Caco-2 (cell line): ENCODE measurements at regions not wholly inside any gene's neighbourhood (a gene's known extent, or its start where the extent isn't known, plus 50 kb on each side); places are given as distances from the start of the nearest gene placed in this dataset.

Source experiments
- BruUV-seq: library from RNA; stranded (reverse); fragments of 400-500 nt; replicated peaks from 2 replicates; lab custom pipeline; 2021; lab: Mats Ljungman, UMichigan
- CTCF ChIA-PET: fragments of 300-600 bp; sonication (Branson Sonifier 250); formaldehyde crosslinking; loops from one replicate; lab custom pipeline; 2022; ENCODE audit warnings: antibody characterized with exemption; lab: Charles Lee
- POLR2A ChIA-PET: fragments of 300-600 bp; sonication (Branson Sonifier 250); formaldehyde crosslinking; loops from one replicate; lab custom pipeline; 2022; ENCODE audit warnings: antibody characterized with exemption; lab: Charles Lee
- DNase-seq, 2 experiments: peaks; one replicate each; pipeline versions ENCODE4 v3.0.0 to v3.0.0-alpha.2; 2020 to 2022
- H3K27me3 ChIP-seq: replicated peaks from 2 replicates; pipeline ENCODE4 v1.6.0; 2011; ENCODE audit warnings: low read length; ENCODE audit not compliant: control insufficient read depth, insufficient read depth
- H3K36me3 ChIP-seq: 2 replicates; pipeline ENCODE4 v1.5.1; 2011; ENCODE audit warnings: low read length; ENCODE audit not compliant: control insufficient read depth, insufficient read depth
- H3K4me1 ChIP-seq: fragments of 250-450 bp; sonication (Bioruptor Pico); 2 replicates; pipeline ENCODE4 v1.5.1; 2020; ENCODE audit warnings: mild to moderate bottlenecking
- H3K4me3 ChIP-seq: 2 replicates; pipeline ENCODE4 v1.5.1; 2011; ENCODE audit warnings: low read depth, mild to moderate bottlenecking, control low read depth, low read length
- H3K9me3 ChIP-seq: fragments of 250-450 bp; sonication (Bioruptor Pico); 2 replicates; pipeline ENCODE4 v1.5.1; 2020; ENCODE audit warnings: mild to moderate bottlenecking, moderate library complexity
- H3K27ac Mint-ChIP-seq: one replicate; pipeline ENCODE4 v1.8.0; 2022; ENCODE audit warnings: mixed read lengths; ENCODE audit not compliant: unreplicated experiment
- H3K27me3 Mint-ChIP-seq: one replicate; pipeline ENCODE4 v1.8.0; 2022; ENCODE audit warnings: mixed read lengths; ENCODE audit not compliant: insufficient read depth, unreplicated experiment
- H3K36me3 Mint-ChIP-seq: one replicate; pipeline ENCODE4 v1.8.0; 2022; ENCODE audit warnings: mild to moderate bottlenecking, mixed read lengths; ENCODE audit not compliant: insufficient read depth, unreplicated experiment
- H3K4me1 Mint-ChIP-seq: one replicate; pipeline ENCODE4 v1.8.0; 2022; ENCODE audit warnings: low read depth, mixed read lengths; ENCODE audit not compliant: unreplicated experiment
- H3K4me3 Mint-ChIP-seq: one replicate; pipeline ENCODE4 v1.8.0; 2022; ENCODE audit warnings: mild to moderate bottlenecking, moderate library complexity, mixed read lengths; ENCODE audit not compliant: unreplicated experiment
- H3K9me3 Mint-ChIP-seq: one replicate; pipeline ENCODE4 v1.8.0; 2022; ENCODE audit warnings: mixed read lengths; ENCODE audit not compliant: unreplicated experiment
- CTCF ChIP-seq, 2 experiments: fragments of 200-600 bp in 1 of 2; IDR thresholded peaks; 1 replicate in 1 of 2; 2 replicates in 1 of 2; pipeline versions ENCODE4 v1.5.1 to v1.8.0; 2011 to 2022; ENCODE audit warnings: antibody characterized with exemption in 1 of 2, control low read depth in 1 of 2, inconsistent platforms in 1 of 2, low read depth in 1 of 2, low read length in 1 of 2, mild to moderate bottlenecking in 1 of 2, moderate library complexity in 1 of 2; ENCODE audit not compliant: insufficient read depth in 1 of 2, severe bottlenecking in 1 of 2, unreplicated experiment in 1 of 2
- intact Hi-C: fragments of 100-400 bp; cut with micrococcal nuclease; formaldehyde crosslinking; loops from one replicate; pipeline ENCODE4 v1.10.0; 2022; ENCODE audit not compliant: unreplicated experiment

GRCh38 chr6:66735106-66735890 lies 1028.3 kb upstream of the EYS start:
- no peaks in the 10 kb centered on the region for H3K36me3 ChIP-seq
- ChIA-PET CTCF (no interaction called here), POLR2A (no interaction called here)
- no peaks in the 10 kb centered on the region for H3K36me3 Mint-ChIP-seq
- H3K9me3 Mint-ChIP-seq = no peaks in the 10 kb centered on the region
- TF ChIP-seq CTCF (IDR thresholded peaks at IDR 0.05; ENCODE audit: insufficient read depth in 1 of 2, low read depth in 1 of 2, low read length in 1 of 2, severe bottlenecking in 1 of 2, unreplicated experiment in 1 of 2) = no peak
- no peak overlapping the region for H3K4me3 Mint-ChIP-seq
- intact Hi-C loops = no loop called here
- no peaks in the 10 kb centered on the region for H3K4me1 ChIP-seq
- no peaks in the 10 kb centered on the region for H3K4me1 Mint-ChIP-seq
- DNase-seq = no peak
- H3K27ac Mint-ChIP-seq = no peak overlapping the region
- H3K4me3 ChIP-seq = no peak overlapping the region
- no peaks in the 10 kb centered on the region for H3K9me3 ChIP-seq
- peaks cover 4% of the 10 kb centered on the region for H3K27me3 Mint-ChIP-seq
- H3K27me3 ChIP-seq = no peaks in the 10 kb centered on the region
- no TSS peak for BruUV-seq

- Mint-ChIP-seq H3K4me3 (no peak overlapping the region), H3K4me1 (no peaks in the 10 kb centered on the region), H3K27me3 (no peaks in the 10 kb centered on the region), H3K27ac (no peak overlapping the region), H3K36me3 (no peaks in the 10 kb centered on the region), H3K9me3 (no peaks in the 10 kb centered on the region)
- Histone ChIP-seq H3K4me3 (no peak overlapping the region), H3K27me3 (no peaks in the 10 kb centered on the region), H3K4me1 (no peaks in the 10 kb centered on the region), H3K36me3 (no peaks in the 10 kb centered on the region), H3K9me3 (no peaks in the 10 kb centered on the region)
- TF ChIP-seq CTCF (IDR thresholded peaks at IDR 0.05; ENCODE audit: insufficient read depth in 1 of 2, low read depth in 1 of 2, low read length in 1 of 2, severe bottlenecking in 1 of 2, unreplicated experiment in 1 of 2) = no peak
- no TSS peak for BruUV-seq
- POLR2A ChIA-PET = no interaction called here
- CTCF ChIA-PET = no interaction called here
- intact Hi-C loops = no loop called here
- DNase-seq = no peak
These were observed 1024.3 kb upstream of the EYS start for GRCh38 chr6:66731310-66731709.

GRCh38 chr6:66725670-66726069 lies 1018.6 kb upstream of the EYS start:
- H3K4me3 Mint-ChIP-seq = no peak overlapping the region
- no peaks in the 10 kb centered on the region for H3K27me3 Mint-ChIP-seq
- Histone ChIP-seq H3K4me1 (no peaks in the 10 kb centered on the region), H3K4me3 (no peak overlapping the region), H3K9me3 (no peaks in the 10 kb centered on the region), H3K36me3 (no peaks in the 10 kb centered on the region), H3K27me3 (no peaks in the 10 kb centered on the region)
- intact Hi-C loops = no loop called here
- no peaks in the 10 kb centered on the region for H3K4me1 Mint-ChIP-seq
- no TSS peak for BruUV-seq
- no peaks in the 10 kb centered on the region for H3K9me3 Mint-ChIP-seq
- DNase-seq = no peak
- H3K27ac Mint-ChIP-seq = no peak overlapping the region
- no peak for TF ChIP-seq CTCF (IDR thresholded peaks at IDR 0.05; ENCODE audit: insufficient read depth in 1 of 2, low read depth in 1 of 2, low read length in 1 of 2, severe bottlenecking in 1 of 2, unreplicated experiment in 1 of 2)
- ChIA-PET CTCF (no interaction called here), POLR2A (no interaction called here)
- H3K36me3 Mint-ChIP-seq = no peaks in the 10 kb centered on the region
